Mesenchymal stem cell (in vitro differentiated cells and primary cell): ENCODE measurements at regions not wholly inside any gene's neighbourhood (a gene's known extent, or its start where the extent isn't known, plus 50 kb on each side); places are given as distances from the start of the nearest gene placed in this dataset.

Experiments used
- DNase-seq: peaks from one replicate; pipeline ENCODE4 v3.0.0-alpha.2; 2013
- H2AFZ ChIP-seq: one replicate; pipeline ENCODE4 v1.6.1; 2013; ENCODE audit warnings: low read depth, mild to moderate bottlenecking, control low read depth, inconsistent platforms, low read length, moderate library complexity
- H2AK5ac ChIP-seq: 2 replicates; pipeline ENCODE4 v1.6.1; 2013; ENCODE audit warnings: low read length, moderate library complexity, mild to moderate bottlenecking, inconsistent platforms; ENCODE audit not compliant: severe bottlenecking
- H2BK120ac ChIP-seq: one replicate; pipeline ENCODE4 v1.6.1; 2013; ENCODE audit warnings: low read depth, mild to moderate bottlenecking, inconsistent platforms, low read length, moderate library complexity
- H2BK12ac ChIP-seq, 2 experiments: one replicate each; pipeline ENCODE4 v1.6.1; 2013; ENCODE audit warnings: inconsistent platforms in 2 of 2, low read length in 2 of 2, mild to moderate bottlenecking in 2 of 2, moderate library complexity in 2 of 2, control low read depth in 1 of 2
- H2BK15ac ChIP-seq: one replicate; pipeline ENCODE4 v1.6.1; 2013; ENCODE audit warnings: mild to moderate bottlenecking, low read depth, inconsistent platforms; ENCODE audit not compliant: poor library complexity, severe bottlenecking
- H2BK5ac ChIP-seq: 2 replicates; pipeline ENCODE4 v1.6.1; 2013; ENCODE audit warnings: low read depth, mild to moderate bottlenecking, low read length, control low read depth, inconsistent platforms; ENCODE audit not compliant: poor library complexity, severe bottlenecking
- H3K14ac ChIP-seq, 2 experiments: one replicate each; pipeline ENCODE4 v1.6.1; 2013; ENCODE audit warnings: inconsistent platforms in 2 of 2, low read length in 2 of 2, control low read depth in 1 of 2, mild to moderate bottlenecking in 1 of 2, moderate library complexity in 1 of 2
- H3K18ac ChIP-seq, 2 experiments: one replicate each; pipeline ENCODE4 v1.6.1; 2013; ENCODE audit warnings: inconsistent platforms in 2 of 2, low read length in 2 of 2, control low read depth in 1 of 2, low read depth in 1 of 2, mild to moderate bottlenecking in 1 of 2
- H3K23ac ChIP-seq, 2 experiments: one replicate each; pipeline ENCODE4 v1.6.1; 2013; ENCODE audit warnings: inconsistent platforms in 2 of 2, low read length in 2 of 2, mild to moderate bottlenecking in 2 of 2, moderate library complexity in 2 of 2, control low read depth in 1 of 2
- H3K27ac ChIP-seq: 2 replicates; pipeline ENCODE4 v1.5.1; 2013; ENCODE audit warnings: mild to moderate bottlenecking, moderate library complexity, low read length, control low read depth, inconsistent platforms; ENCODE audit not compliant: poor library complexity, severe bottlenecking
- H3K27me3 ChIP-seq, 2 experiments: 2 replicates each; pipeline versions ENCODE4 v1.6.1 to v1.7.0; 2013; ENCODE audit warnings: low read length in 2 of 2, mild to moderate bottlenecking in 2 of 2, moderate library complexity in 2 of 2, control low read depth in 1 of 2, inconsistent platforms in 1 of 2; ENCODE audit not compliant: control insufficient read depth in 1 of 2, insufficient read depth in 1 of 2
- H3K36me3 ChIP-seq, 2 experiments: 2 replicates each; pipeline versions ENCODE4 v1.6.1 to v1.7.0; 2013; ENCODE audit warnings: low read length in 2 of 2, control low read depth in 1 of 2, inconsistent platforms in 1 of 2, low read depth in 1 of 2, mild to moderate bottlenecking in 1 of 2; ENCODE audit not compliant: insufficient read depth in 2 of 2, control insufficient read depth in 1 of 2
- H3K4ac ChIP-seq, 2 experiments: one replicate each; pipeline ENCODE4 v1.6.1; 2013; ENCODE audit warnings: inconsistent platforms in 2 of 2, low read length in 2 of 2, mild to moderate bottlenecking in 2 of 2, moderate library complexity in 2 of 2, control low read depth in 1 of 2, low read depth in 1 of 2
- H3K4me1 ChIP-seq: 2 replicates; pipeline ENCODE4 v1.6.1; 2013; ENCODE audit warnings: low read depth, low read length, control low read depth; ENCODE audit not compliant: control insufficient read depth, insufficient read depth
- H3K4me2 ChIP-seq: 2 replicates; pipeline ENCODE4 v1.6.1; 2013; ENCODE audit warnings: low read length, mild to moderate bottlenecking, inconsistent platforms; ENCODE audit not compliant: poor library complexity, severe bottlenecking
- H3K4me3 ChIP-seq, 2 experiments: 2 replicates each; pipeline versions ENCODE4 v1.5.1 to v1.7.0; 2013; ENCODE audit warnings: low read length in 2 of 2, mild to moderate bottlenecking in 2 of 2, control low read depth in 1 of 2, low read depth in 1 of 2; ENCODE audit not compliant: insufficient read depth in 1 of 2
- H3K79me1 ChIP-seq: replicated peaks from 2 replicates; pipeline ENCODE4 v1.6.1; 2013; ENCODE audit warnings: mild to moderate bottlenecking, control low read depth, low read length, inconsistent platforms; ENCODE audit not compliant: poor library complexity, severe bottlenecking
- H3K9ac ChIP-seq: 2 replicates; pipeline ENCODE4 v1.7.0; 2013; ENCODE audit warnings: mild to moderate bottlenecking, low read length, moderate library complexity
- H3K9me3 ChIP-seq: 2 replicates; pipeline ENCODE4 v1.7.0; 2013; ENCODE audit warnings: mild to moderate bottlenecking, low read length; ENCODE audit not compliant: control insufficient read depth
- H4K8ac ChIP-seq: one replicate; pipeline ENCODE4 v1.6.1; 2013; ENCODE audit warnings: inconsistent platforms, mild to moderate bottlenecking, low read length, moderate library complexity
- H4K91ac ChIP-seq: one replicate; pipeline ENCODE4 v1.6.1; 2013; ENCODE audit warnings: mild to moderate bottlenecking, low read length, inconsistent platforms
- WGBS: methylation state at CpG from one replicate; pipeline ENCODE4 v1.1.7; 2013; ENCODE audit warnings: mixed read lengths; 5-methylcytosine and 5-hydroxymethylcytosine counted together

GRCh38 chr13:84497613-84498012, 615.3 kb upstream of the SLITRK1 start:
- Histone ChIP-seq H2BK12ac (no peak overlapping the region), H2BK120ac (no peak overlapping the region), H3K36me3 (no peaks in the 10 kb centered on the region), H3K4me1 (no peaks in the 10 kb centered on the region), H3K79me1 (no peaks in the 10 kb centered on the region), H4K8ac (no peak overlapping the region), H3K27ac (no peak overlapping the region), H3K4ac (no peak overlapping the region), H3K4me3 (no peak overlapping the region), H2BK5ac (no peak overlapping the region), H3K4me2 (no peak overlapping the region), H3K18ac (no peak overlapping the region), H3K9me3 (peaks cover 7% of the 10 kb centered on the region), H3K9ac (no peak overlapping the region), H2BK15ac (no peak overlapping the region), H3K27me3 (no peaks in the 10 kb centered on the region), H2AFZ (no peak overlapping the region), H3K14ac (no peak overlapping the region), H4K91ac (no peak overlapping the region), H3K23ac (no peak overlapping the region), H2AK5ac (no peak overlapping the region)
- DNase-seq = no peak
- WGBS = 71% methylated on average over 5 of the region's 5 CpGs

- Histone ChIP-seq H3K79me1 (no peaks in the 10 kb centered on the region), H3K27ac (no peak overlapping the region), H2BK15ac (no peak overlapping the region), H3K9me3 (no peaks in the 10 kb centered on the region), H3K14ac (no peak overlapping the region), H3K4ac (no peak overlapping the region), H2BK12ac (no peak overlapping the region), H3K9ac (no peak overlapping the region), H3K23ac (no peak overlapping the region), H2BK5ac (no peak overlapping the region), H3K36me3 (no peaks in the 10 kb centered on the region), H3K4me1 (no peaks in the 10 kb centered on the region), H3K18ac (no peak overlapping the region), H2BK120ac (no peak overlapping the region), H2AFZ (no peak overlapping the region), H4K91ac (no peak overlapping the region), H3K4me3 (no peak overlapping the region), H3K27me3 (no peaks in the 10 kb centered on the region), H2AK5ac (no peak overlapping the region), H3K4me2 (no peak overlapping the region), H4K8ac (no peak overlapping the region)
- WGBS = 94% methylated on average over 2 of the region's 4 CpGs
- DNase-seq = no peak
Observed at GRCh38 chr13:84491952-84492351, 609.7 kb upstream of the SLITRK1 start.

- H4K8ac ChIP-seq = no peak overlapping the region
- no peak overlapping the region for H3K4me3 ChIP-seq
- WGBS = 64% methylated on average over 1 of the region's 1 CpG
Observed at GRCh38 chr13:84487752-84488151, 605.5 kb upstream of the SLITRK1 start.

GRCh38 chr13:84481958-84482357, 599.7 kb upstream of the SLITRK1 start:
- Histone ChIP-seq H2BK12ac (no peak overlapping the region), H3K36me3 (no peaks in the 10 kb centered on the region), H3K4me3 (no peak overlapping the region), H3K27me3 (no peaks in the 10 kb centered on the region), H3K79me1 (no peaks in the 10 kb centered on the region), H3K14ac (no peak overlapping the region), H4K8ac (no peak overlapping the region), H3K9ac (no peak overlapping the region), H3K9me3 (no peaks in the 10 kb centered on the region), H2BK15ac (no peak overlapping the region), H3K4me1 (no peaks in the 10 kb centered on the region), H3K27ac (no peak overlapping the region), H3K4me2 (no peak overlapping the region), H2AK5ac (no peak overlapping the region), H2BK5ac (no peak overlapping the region), H2BK120ac (no peak overlapping the region), H3K4ac (no peak overlapping the region), H3K18ac (no peak overlapping the region), H4K91ac (no peak overlapping the region), H3K23ac (no peak overlapping the region), H2AFZ (no peak overlapping the region)
- no CpG with 5 or more reads among the region's 1 CpG for WGBS
- DNase-seq = peak; percentile 15

More at GRCh38 chr13:84487752-84488151, 605.5 kb upstream of the SLITRK1 start:
- Histone ChIP-seq H3K9ac (no peak overlapping the region), H3K9me3 (no peaks in the 10 kb centered on the region), H3K36me3 (no peaks in the 10 kb centered on the region), H3K4ac (no peak overlapping the region), H4K91ac (no peak overlapping the region), H3K14ac (no peak overlapping the region), H2BK120ac (no peak overlapping the region), H2AK5ac (no peak overlapping the region), H3K27ac (no peak overlapping the region), H3K18ac (no peak overlapping the region), H3K23ac (no peak overlapping the region), H2BK5ac (no peak overlapping the region), H3K27me3 (no peaks in the 10 kb centered on the region), H2BK15ac (no peak overlapping the region), H2BK12ac (no peak overlapping the region), H3K79me1 (no peaks in the 10 kb centered on the region), H3K4me1 (no peaks in the 10 kb centered on the region), H3K4me2 (no peak overlapping the region), H2AFZ (no peak overlapping the region)
- DNase-seq = no peak
